AG04450 (cell line): ENCODE measurements at regions not wholly inside any gene's neighbourhood (a gene's known extent, or its start where the extent isn't known, plus 50 kb on each side); places are given as distances from the start of the nearest gene placed in this dataset.

Experiments used
- CTCF ChIA-PET: fragments of 300-600, 350-600 bp; formaldehyde crosslinking; extraction: SDS; loops from one replicate; lab custom pipeline; 2022; ENCODE audit warnings: antibody characterized with exemption, inconsistent platforms; lab: Charles Lee
- POLR2A ChIA-PET: fragments of 350-600 bp; formaldehyde crosslinking; extraction: SDS; loops from one replicate; lab custom pipeline; 2021; ENCODE audit warnings: antibody characterized with exemption, inconsistent platforms; lab: Yijun Ruan, JAX
- DNase-seq: peaks from one replicate; pipeline ENCODE4 v3.0.0-alpha.2; 2011; ENCODE audit warnings: low read depth, low spot score
- H3K27ac ChIP-seq: one replicate; pipeline ENCODE4 v1.5.1; 2012; ENCODE audit warnings: low read depth, low read length, control low read depth
- H3K27me3 ChIP-seq: one replicate; pipeline ENCODE4 v1.6.0; 2012; ENCODE audit warnings: low read length; ENCODE audit not compliant: control insufficient read depth, insufficient read depth
- H3K4me3 ChIP-seq: 2 replicates; pipeline ENCODE4 v1.5.1; 2011; ENCODE audit warnings: mild to moderate bottlenecking, low read depth, low read length, control low read depth
- H3K9me3 ChIP-seq: 2 replicates; pipeline ENCODE4 v1.5.1; 2012; ENCODE audit warnings: low read length; ENCODE audit not compliant: control insufficient read depth, insufficient read depth
- TF ChIP-seq, protein P1 (sequence below): IDR thresholded peaks from 2 replicates; pipeline ENCODE4 v1.5.1; 2011; ENCODE audit warnings: low read depth, low read length, control low read depth, inconsistent platforms

DNA sequence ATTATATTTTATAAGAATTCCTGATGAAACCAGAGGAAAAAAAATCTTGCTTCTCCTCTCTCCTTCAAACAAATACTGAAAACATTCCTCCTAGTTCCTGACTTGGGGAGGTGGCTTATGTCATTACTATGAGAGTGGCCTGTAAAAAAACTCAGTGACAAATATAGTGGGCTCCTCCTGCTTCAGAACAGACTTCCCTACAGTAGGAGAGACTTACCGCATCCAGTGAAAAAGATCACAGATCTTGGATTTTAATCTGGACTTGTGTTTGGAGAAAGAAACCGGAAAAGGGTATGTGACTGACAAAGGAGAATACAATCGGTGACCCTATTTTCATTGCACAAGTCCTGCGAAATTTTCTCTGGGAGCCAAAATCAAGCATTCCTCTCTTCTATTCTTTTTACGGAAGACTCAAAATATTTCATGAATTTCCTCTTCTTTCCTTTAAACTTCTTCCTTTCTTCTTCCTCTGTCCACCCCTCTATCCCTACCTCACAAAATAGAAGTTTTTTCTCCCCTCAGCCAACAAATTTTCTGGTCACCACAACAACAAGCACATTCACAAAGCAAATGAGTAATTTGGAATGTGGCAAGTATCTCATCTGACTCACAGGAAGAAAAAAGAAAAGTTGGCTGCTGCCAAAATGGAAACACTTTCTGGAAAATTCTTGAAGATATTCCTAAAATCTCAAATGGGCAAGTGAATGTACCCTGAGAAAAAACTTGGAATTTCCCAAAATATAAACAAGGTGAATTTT, 185.1 kb upstream of the CDKN3 start:
- ChIA-PET POLR2A (no interaction called here), CTCF (interaction anchor here (0.9 kb wide), 1 partner anchor 37 kb away, joined by 3 read pairs; no protein-coding TSS in a partner anchor)
- no peak overlapping the region for H3K4me3 ChIP-seq
- no peak for DNase-seq
- no peaks in the 10 kb centered on the region; the same call in 1 of the 2 replicates for H3K9me3 ChIP-seq
- TF ChIP-seq, protein P1, sequence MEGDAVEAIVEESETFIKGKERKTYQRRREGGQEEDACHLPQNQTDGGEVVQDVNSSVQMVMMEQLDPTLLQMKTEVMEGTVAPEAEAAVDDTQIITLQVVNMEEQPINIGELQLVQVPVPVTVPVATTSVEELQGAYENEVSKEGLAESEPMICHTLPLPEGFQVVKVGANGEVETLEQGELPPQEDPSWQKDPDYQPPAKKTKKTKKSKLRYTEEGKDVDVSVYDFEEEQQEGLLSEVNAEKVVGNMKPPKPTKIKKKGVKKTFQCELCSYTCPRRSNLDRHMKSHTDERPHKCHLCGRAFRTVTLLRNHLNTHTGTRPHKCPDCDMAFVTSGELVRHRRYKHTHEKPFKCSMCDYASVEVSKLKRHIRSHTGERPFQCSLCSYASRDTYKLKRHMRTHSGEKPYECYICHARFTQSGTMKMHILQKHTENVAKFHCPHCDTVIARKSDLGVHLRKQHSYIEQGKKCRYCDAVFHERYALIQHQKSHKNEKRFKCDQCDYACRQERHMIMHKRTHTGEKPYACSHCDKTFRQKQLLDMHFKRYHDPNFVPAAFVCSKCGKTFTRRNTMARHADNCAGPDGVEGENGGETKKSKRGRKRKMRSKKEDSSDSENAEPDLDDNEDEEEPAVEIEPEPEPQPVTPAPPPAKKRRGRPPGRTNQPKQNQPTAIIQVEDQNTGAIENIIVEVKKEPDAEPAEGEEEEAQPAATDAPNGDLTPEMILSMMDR: no peak
- H3K27ac ChIP-seq: no peak overlapping the region
- H3K27me3 ChIP-seq: no peaks in the 10 kb centered on the region

DNA sequence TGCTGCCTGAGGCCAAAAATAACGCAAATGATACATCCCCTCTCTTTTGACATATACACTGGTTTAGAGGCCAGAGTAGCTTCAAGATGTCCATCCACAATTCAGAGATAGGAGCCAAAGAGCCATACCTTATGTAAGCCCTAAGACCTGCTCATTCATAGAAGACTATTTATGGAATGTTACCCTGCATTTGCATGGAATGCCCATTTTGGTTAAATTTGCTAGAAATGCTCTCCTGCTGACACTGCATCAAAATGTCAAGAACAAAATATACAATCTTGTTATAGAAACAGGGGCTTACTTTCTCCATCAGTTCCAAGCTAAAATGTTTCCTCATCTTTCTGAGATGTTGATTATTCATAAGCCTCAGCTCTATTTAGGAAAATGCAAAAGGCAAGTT, 183.3 kb upstream of the CDKN3 start:
- Histone ChIP-seq H3K9me3 (no peaks in the 10 kb centered on the region; the same call in 1 of the 2 replicates), H3K27ac (no peak overlapping the region), H3K4me3 (no peak overlapping the region), H3K27me3 (no peaks in the 10 kb centered on the region)
- CTCF ChIA-PET: interaction anchor here (0.9 kb wide), 1 partner anchor 9 kb away, joined by 3 read pairs; no protein-coding TSS in a partner anchor
- no peak for DNase-seq
- TF ChIP-seq, protein P1: no peak
- POLR2A ChIA-PET: no interaction called here

DNA sequence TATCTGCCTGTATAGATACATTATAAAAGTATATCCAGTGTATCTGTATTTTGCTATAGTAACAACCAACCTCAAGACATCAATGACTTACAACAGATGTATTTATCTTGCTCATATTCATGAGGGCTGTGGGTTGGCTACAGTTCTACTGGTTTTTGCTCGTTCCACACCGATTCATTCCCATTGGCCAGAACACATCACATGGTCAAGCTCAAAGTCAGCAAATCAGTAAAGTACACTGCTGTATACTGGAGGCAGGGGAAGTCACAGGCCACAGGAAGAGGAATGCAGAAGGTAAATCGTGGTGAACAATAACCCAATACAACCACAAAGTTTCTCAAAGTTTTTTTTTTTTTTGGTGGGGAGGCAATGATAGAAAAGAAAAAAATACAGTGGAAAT, 180.0 kb upstream of the CDKN3 start:
- DNase-seq: no peak
- POLR2A ChIA-PET: no interaction called here
- H3K27me3 ChIP-seq: peaks cover 18% of the 10 kb centered on the region
- TF ChIP-seq, protein P1: no peak
- no peak overlapping the region for H3K4me3 ChIP-seq
- H3K27ac ChIP-seq: no peak overlapping the region
- CTCF ChIA-PET: no interaction called here
- H3K9me3 ChIP-seq: no peaks in the 10 kb centered on the region; the same call in 1 of the 2 replicates

DNA sequence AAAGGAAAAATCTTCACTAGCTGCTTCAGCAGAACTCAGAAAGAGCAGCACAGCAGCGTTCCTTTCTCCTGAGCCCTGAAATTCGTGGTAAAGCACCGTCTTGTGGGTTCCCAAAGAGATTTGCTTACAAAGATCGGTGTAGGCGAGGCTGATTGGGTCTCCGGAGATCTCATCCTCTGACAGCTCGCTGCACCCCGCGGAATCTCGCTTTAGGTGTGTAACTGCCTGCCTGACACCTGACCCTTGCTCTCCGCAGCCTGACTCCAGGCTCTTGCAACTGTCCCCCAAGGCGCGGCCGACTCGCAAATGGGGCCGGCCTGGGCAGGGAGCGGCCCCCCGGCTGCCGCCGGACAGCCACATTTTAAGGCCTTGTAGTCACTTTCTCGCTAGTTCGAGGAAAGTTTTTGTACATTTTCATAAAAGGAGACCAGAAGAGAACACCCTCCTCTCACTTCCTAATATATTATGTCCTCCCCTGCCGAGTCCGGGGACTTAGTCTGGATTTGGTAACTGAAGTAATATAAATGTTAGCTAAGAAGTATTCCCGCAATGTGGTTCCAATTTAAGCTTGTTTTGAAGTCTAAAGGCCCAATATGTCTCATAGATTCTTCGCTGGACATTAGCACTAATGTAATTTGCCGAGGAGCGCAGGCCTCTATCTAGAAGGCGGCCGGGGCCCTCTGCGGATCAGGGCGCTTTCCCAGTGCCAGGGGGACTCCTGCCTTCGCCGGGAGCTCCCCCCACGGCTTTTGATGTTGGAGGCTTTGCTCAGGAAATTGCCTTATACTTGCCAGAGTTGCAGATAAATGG, 177.3 kb upstream of the CDKN3 start:
- TF ChIP-seq, protein P1: no peak
- POLR2A ChIA-PET: no interaction called here
- Histone ChIP-seq H3K4me3 (no peak overlapping the region), H3K9me3 (no peaks in the 10 kb centered on the region), H3K27ac (no peak overlapping the region), H3K27me3 (peaks cover 24% of the 10 kb centered on the region)
- no peak for DNase-seq
- CTCF ChIA-PET: no interaction called here
